OCI-LY7 (cell line): ENCODE measurements at regions not wholly inside any gene's neighbourhood (a gene's known extent, or its start where the extent isn't known, plus 50 kb on each side); places are given as distances from the start of the nearest gene placed in this dataset.

Source experiments
- CTCF ChIP-seq: fragments of 200-600 bp; sonication (generic); conservative IDR thresholded peaks from 2 replicates; pipeline ENCODE4 v1.5.1; 2014; ENCODE audit warnings: mild to moderate bottlenecking, antibody characterized with exemption, low read length, moderate library complexity, mixed read lengths
- EZH2phosphoT487 ChIP-seq: fragments of 200-600 bp; sonication (generic); IDR thresholded peaks from 2 replicates; pipeline ENCODE4 v1.6.1; 2018; ENCODE audit warnings: low read depth, borderline replicate concordance, mild to moderate bottlenecking, mixed run types, antibody characterized with exemption, low read length, moderate library complexity, mixed read lengths

GRCh38 chr2:48194641-48195040 lies 119.8 kb upstream of the FOXN2 start:
- TF ChIP-seq CTCF (no peak), EZH2phosphoT487 (no peak)
